Parathyroid adenoma (tissue), 2 donors: ENCODE measurements at regions not wholly inside any gene's neighbourhood (a gene's known extent, or its start where the extent isn't known, plus 50 kb on each side); places are given as distances from the start of the nearest gene placed in this dataset.

Experiments used
- H2AFZ ChIP-seq: fragments of 300-600 bp; sonication (generic); one replicate; pipeline ENCODE4 v1.7.0; 2017; ENCODE audit warnings: antibody characterized with exemption, mild to moderate bottlenecking
- H3K27ac ChIP-seq: fragments of 300-600 bp; sonication (generic); one replicate; pipeline ENCODE4 v1.7.0; 2017
- H3K27me3 ChIP-seq: fragments of 300-600 bp; sonication (generic); one replicate; pipeline ENCODE4 v1.7.0; 2017; ENCODE audit warnings: low read length; ENCODE audit not compliant: control insufficient read depth, insufficient read depth
- H3K36me3 ChIP-seq: fragments of 300-600 bp; sonication (generic); one replicate; pipeline ENCODE4 v1.7.0; 2017; ENCODE audit warnings: low read length; ENCODE audit not compliant: control insufficient read depth, insufficient read depth
- H3K4me1 ChIP-seq: fragments of 300-600 bp; sonication (generic); one replicate; pipeline ENCODE4 v1.7.0; 2017; ENCODE audit warnings: control low read depth
- H3K4me2 ChIP-seq: fragments of 300-600 bp; sonication (generic); one replicate; pipeline ENCODE4 v1.7.0; 2017; ENCODE audit warnings: low read length
- H3K4me3 ChIP-seq: fragments of 300-600 bp; sonication (generic); one replicate; pipeline ENCODE4 v1.7.0; 2017; ENCODE audit warnings: low read depth, low read length
- H3K79me2 ChIP-seq: fragments of 300-600 bp; sonication (generic); one replicate; pipeline ENCODE4 v1.7.0; 2017; ENCODE audit warnings: control low read depth
- H3K9ac ChIP-seq: fragments of 300-600 bp; sonication (generic); one replicate; pipeline ENCODE4 v1.7.0; 2017; ENCODE audit warnings: mild to moderate bottlenecking
- H3K9me3 ChIP-seq: fragments of 300-600 bp; sonication (generic); one replicate; pipeline ENCODE4 v1.7.0; 2017; ENCODE audit warnings: low read length; ENCODE audit not compliant: control insufficient read depth
- CTCF ChIP-seq: fragments of 300-600 bp; sonication (generic); IDR thresholded peaks from one replicate; pipeline ENCODE4 v1.7.0; 2017; ENCODE audit warnings: antibody characterized with exemption, mild to moderate bottlenecking
- donor health status: primary hyperparathyroidism.

- H2AFZ ChIP-seq: no peak overlapping the region
- peaks cover 15% of the 10 kb centered on the region for H3K79me2 ChIP-seq
- no peaks in the 10 kb centered on the region for H3K27me3 ChIP-seq
- H3K4me1 ChIP-seq: no peaks in the 10 kb centered on the region
- H3K4me2 ChIP-seq: no peak overlapping the region
- H3K36me3 ChIP-seq: no peaks in the 10 kb centered on the region
- H3K9ac ChIP-seq: no peak overlapping the region
- H3K4me3 ChIP-seq: no peak overlapping the region
- no peaks in the 10 kb centered on the region for H3K9me3 ChIP-seq
- no peak overlapping the region for H3K27ac ChIP-seq
- no peak for TF ChIP-seq CTCF
Measured at GRCh38 chr16:85360323-85361277, 248.3 kb upstream of the CIBAR2 start.

DNA sequence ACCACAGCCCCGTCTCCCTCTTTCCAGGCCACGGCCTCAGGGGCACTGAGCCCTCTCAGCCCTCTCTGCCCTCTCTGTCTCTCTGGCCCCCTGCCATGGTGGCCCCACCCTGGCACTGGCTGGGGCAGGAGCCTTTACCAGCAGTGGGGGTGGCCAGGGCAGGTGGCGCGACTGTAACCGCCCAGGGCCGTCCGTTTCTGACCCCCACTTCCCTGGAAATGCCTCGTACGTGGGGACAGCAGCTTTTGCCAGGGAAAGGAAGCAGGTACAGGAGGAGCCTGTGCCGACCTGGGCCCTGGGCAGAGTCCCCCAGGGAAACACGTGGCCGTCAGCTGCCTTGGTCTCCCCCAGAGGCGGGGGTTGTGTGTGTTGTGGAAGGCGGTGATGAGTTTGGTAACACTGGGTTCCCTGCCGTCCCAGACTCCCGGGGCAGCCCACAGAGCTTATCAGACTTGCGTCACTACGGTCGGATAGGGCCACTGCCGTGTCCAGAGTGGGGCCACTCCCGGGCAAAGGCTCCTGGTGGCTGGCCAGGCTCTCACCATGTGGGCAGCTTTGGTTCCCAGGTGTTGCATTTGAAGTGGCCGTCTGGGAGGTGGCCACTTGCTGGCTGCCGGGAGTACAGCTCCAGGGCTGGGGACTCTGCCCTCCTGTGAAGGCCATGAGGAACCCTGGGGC lies 249.3 kb upstream of the CIBAR2 start:
- H3K4me1 ChIP-seq: no peaks in the 10 kb centered on the region
- no peaks in the 10 kb centered on the region for H3K9me3 ChIP-seq
- H3K27me3 ChIP-seq: no peaks in the 10 kb centered on the region
- H3K27ac ChIP-seq: no peak overlapping the region
- H3K79me2 ChIP-seq: peaks cover 12% of the 10 kb centered on the region
- no peak overlapping the region for H3K9ac ChIP-seq
- no peak overlapping the region for H3K4me3 ChIP-seq
- H2AFZ ChIP-seq: no peak overlapping the region
- no peak overlapping the region for H3K4me2 ChIP-seq
- H3K36me3 ChIP-seq: no peaks in the 10 kb centered on the region
- no peak for TF ChIP-seq CTCF

- Histone ChIP-seq H2AFZ (no peak overlapping the region), H3K27ac (no peak overlapping the region), H3K27me3 (no peaks in the 10 kb centered on the region), H3K36me3 (no peaks in the 10 kb centered on the region), H3K9me3 (no peaks in the 10 kb centered on the region), H3K9ac (no peak overlapping the region), H3K4me2 (no peak overlapping the region), H3K4me1 (no peaks in the 10 kb centered on the region), H3K4me3 (no peak overlapping the region), H3K79me2 (peaks cover 12% of the 10 kb centered on the region)
- TF ChIP-seq CTCF: no peak
Measured at GRCh38 chr16:85362443-85362842, 250.2 kb upstream of the CIBAR2 start.

DNA sequence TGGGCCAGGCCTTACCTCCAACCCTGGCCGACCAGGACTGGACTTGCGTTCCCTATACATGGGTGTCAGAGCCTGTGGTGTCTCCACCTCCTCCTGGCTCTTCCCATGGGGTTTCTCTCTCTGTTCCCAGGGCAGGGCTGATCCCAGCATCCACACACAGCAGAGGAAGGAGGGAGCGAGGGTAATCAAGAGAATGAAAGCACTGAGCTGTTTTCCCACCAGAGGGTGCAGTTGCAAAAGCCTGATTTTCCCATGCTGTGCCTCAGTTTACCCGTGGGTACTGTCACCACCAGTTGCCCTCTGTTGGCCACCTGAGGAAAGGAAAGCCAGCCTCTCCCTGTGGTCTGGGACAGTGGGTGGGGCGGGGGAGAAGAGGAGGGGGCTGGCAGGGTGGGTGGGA lies 249.7 kb upstream of the GSE1 start:
- Histone ChIP-seq H3K27ac (no peak overlapping the region), H3K9me3 (no peaks in the 10 kb centered on the region), H3K4me1 (no peaks in the 10 kb centered on the region), H3K4me3 (no peak overlapping the region), H3K27me3 (no peaks in the 10 kb centered on the region), H3K36me3 (no peaks in the 10 kb centered on the region), H3K79me2 (peaks cover 10% of the 10 kb centered on the region), H2AFZ (no peak overlapping the region), H3K4me2 (no peak overlapping the region), H3K9ac (no peak overlapping the region)
- no peak for TF ChIP-seq CTCF
